OCI-LY7 (cell line): ENCODE measurements at regions not wholly inside any gene's neighbourhood (a gene's known extent, or its start where the extent isn't known, plus 50 kb on each side); places are given as distances from the start of the nearest gene placed in this dataset.

Source experiments
- CTCF ChIP-seq: fragments of 200-600 bp; sonication (generic); conservative IDR thresholded peaks from 2 replicates; pipeline ENCODE4 v1.5.1; 2014; ENCODE audit warnings: mild to moderate bottlenecking, antibody characterized with exemption, low read length, moderate library complexity, mixed read lengths
- EZH2phosphoT487 ChIP-seq: fragments of 200-600 bp; sonication (generic); IDR thresholded peaks from 2 replicates; pipeline ENCODE4 v1.6.1; 2018; ENCODE audit warnings: low read depth, borderline replicate concordance, mild to moderate bottlenecking, mixed run types, antibody characterized with exemption, low read length, moderate library complexity, mixed read lengths

GRCh38 chr12:115088995-115089841 is 405.2 kb upstream of the TBX3 start:
- TF ChIP-seq CTCF (no peak), EZH2phosphoT487 (no peak)
